Astrocyte (in vitro differentiated cells and primary cell): ENCODE measurements at regions not wholly inside any gene's neighbourhood (a gene's known extent, or its start where the extent isn't known, plus 50 kb on each side); places are given as distances from the start of the nearest gene placed in this dataset.

Experiments used
- EZH2 ChIP-seq: IDR thresholded peaks from 2 replicates; pipeline ENCODE4 v1.6.1; 2012; ENCODE audit warnings: mild to moderate bottlenecking, low read length, inconsistent platforms; ENCODE audit not compliant: insufficient read depth
- TF ChIP-seq, protein P1 (sequence below): IDR thresholded peaks from 2 replicates; pipeline ENCODE4 v1.5.1; 2011; ENCODE audit warnings: low read depth, mild to moderate bottlenecking, inconsistent platforms, low read length, moderate library complexity; ENCODE audit not compliant: insufficient read depth

- TF ChIP-seq, protein P1, sequence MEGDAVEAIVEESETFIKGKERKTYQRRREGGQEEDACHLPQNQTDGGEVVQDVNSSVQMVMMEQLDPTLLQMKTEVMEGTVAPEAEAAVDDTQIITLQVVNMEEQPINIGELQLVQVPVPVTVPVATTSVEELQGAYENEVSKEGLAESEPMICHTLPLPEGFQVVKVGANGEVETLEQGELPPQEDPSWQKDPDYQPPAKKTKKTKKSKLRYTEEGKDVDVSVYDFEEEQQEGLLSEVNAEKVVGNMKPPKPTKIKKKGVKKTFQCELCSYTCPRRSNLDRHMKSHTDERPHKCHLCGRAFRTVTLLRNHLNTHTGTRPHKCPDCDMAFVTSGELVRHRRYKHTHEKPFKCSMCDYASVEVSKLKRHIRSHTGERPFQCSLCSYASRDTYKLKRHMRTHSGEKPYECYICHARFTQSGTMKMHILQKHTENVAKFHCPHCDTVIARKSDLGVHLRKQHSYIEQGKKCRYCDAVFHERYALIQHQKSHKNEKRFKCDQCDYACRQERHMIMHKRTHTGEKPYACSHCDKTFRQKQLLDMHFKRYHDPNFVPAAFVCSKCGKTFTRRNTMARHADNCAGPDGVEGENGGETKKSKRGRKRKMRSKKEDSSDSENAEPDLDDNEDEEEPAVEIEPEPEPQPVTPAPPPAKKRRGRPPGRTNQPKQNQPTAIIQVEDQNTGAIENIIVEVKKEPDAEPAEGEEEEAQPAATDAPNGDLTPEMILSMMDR: no peak
- no peak for TF ChIP-seq EZH2
Observed at GRCh38 chr5:72558046-72558336, 50.8 kb upstream of the ZNF366 start.
